Adrenal gland (tissue), 9 donors: ENCODE measurements at regions not wholly inside any gene's neighbourhood (a gene's known extent, or its start where the extent isn't known, plus 50 kb on each side); places are given as distances from the start of the nearest gene placed in this dataset.

Source experiments
- DNase-seq, 7 donors: peaks; one replicate each; pipeline ENCODE4 v3.0.0-alpha.2; 2019 to 2020
- H3K27ac ChIP-seq, 5 donors: fragments of 200-600 bp; sonication (generic) in 4 of 5; 1 replicate in 3 of 5; 2 replicates in 2 of 5; pipeline versions ENCODE4 v1.5.1 to v1.8.0; 2016 to 2020; ENCODE audit warnings: mild to moderate bottlenecking in 1 of 5
- H3K27me3 ChIP-seq: fragments of 200-600 bp; 2 replicates; pipeline ENCODE4 v1.8.0; 2021
- H3K36me3 ChIP-seq, 2 donors: fragments of 200-600 bp; replicated peaks in 1 of 2; 1 replicate in 1 of 2; 2 replicates in 1 of 2; pipeline versions ENCODE4 v1.5.1 to v1.8.0; 2018 to 2022
- H3K4me1 ChIP-seq, 2 donors: fragments of 200-600 bp; replicated peaks in 1 of 2; 1 replicate in 1 of 2; 2 replicates in 1 of 2; pipeline versions ENCODE4 v1.5.1 to v1.8.0; 2018 to 2021
- H3K4me3 ChIP-seq, 4 donors: fragments of 200-600 bp; sonication (generic) in 3 of 4; one replicate each; pipeline ENCODE4 v1.5.1; 2016 to 2018
- H3K9me3 ChIP-seq, 3 donors: fragments of 200-600 bp; sonication (generic) in 1 of 3; replicated peaks in 1 of 3; 1 replicate in 2 of 3; 2 replicates in 1 of 3; pipeline versions ENCODE4 v1.5.1 to v1.8.0; 2016 to 2021
- CTCF ChIP-seq, 6 experiments: fragments of 450-650 bp in 4 of 6; fragments of 200-600 bp in 2 of 6; sonication (generic) in 1 of 6; IDR thresholded peaks; 1 replicate in 5 of 6; 2 replicates in 1 of 6; pipeline versions ENCODE4 v1.5.1 to v1.8.0; 2016 to 2021; ENCODE audit warnings: antibody characterized with exemption in 6 of 6, mild to moderate bottlenecking in 2 of 6, moderate library complexity in 1 of 6
- POLR2A ChIP-seq, 2 donors: fragments of 450-650 bp; IDR thresholded peaks; one replicate each; pipeline ENCODE4 v1.6.1; 2017; ENCODE audit warnings: antibody characterized with exemption in 2 of 2, mild to moderate bottlenecking in 2 of 2, moderate library complexity in 1 of 2
- WGBS, 4 donors: extraction: QIAGEN DNeasy Blood & Tissue Kit in 2 of 4; methylation state at CpG; one replicate each; pipeline versions ENCODE4 v1.1.5 to v1.1.7; 2013 to 2017; 5-methylcytosine and 5-hydroxymethylcytosine counted together
- intact Hi-C, 2 donors: fragments of 100-400 bp; cut with DNase I; formaldehyde crosslinking; loops; one replicate each; pipeline versions ENCODE4 v1.14.1 to v1.15.0; 2022 to 2023
- donor health status: healthy with polysubstance abuse.
- donor health status: Bipolar disorder and iron deficiency.
- donor health status: DM: yes; HTN: yes; CAD: no.
- donor health status: DM: no; HTN: no; CAD: no.
- donor health status: DM: no; HTN: no; CAD: no.

- H3K4me1 ChIP-seq = no peaks in the 10 kb centered on the region
- H3K27ac ChIP-seq = no peak overlapping the region
- DNase-seq = no peak
- TF ChIP-seq CTCF (IDR thresholded peaks at IDR 0.05) = no peak
- no peak for TF ChIP-seq POLR2A (IDR thresholded peaks at IDR 0.05)
- H3K9me3 ChIP-seq = no peaks in the 10 kb centered on the region
- no peaks in the 10 kb centered on the region for H3K36me3 ChIP-seq
- H3K4me3 ChIP-seq = no peak overlapping the region
- 39 to 54% (median 40%) methylated on average over 4 of the region's 4 CpGs for WGBS, 4 donors
- no peaks in the 10 kb centered on the region for H3K27me3 ChIP-seq
- intact Hi-C loops = no loop called here
Measured at GRCh38 chr18:60493066-60493465, 120.5 kb upstream of the MC4R start.

- no peak for DNase-seq
- TF ChIP-seq CTCF (IDR thresholded peaks at IDR 0.05) = no peak
- TF ChIP-seq POLR2A (IDR thresholded peaks at IDR 0.05) = no peak
- Histone ChIP-seq H3K27ac (no peak overlapping the region), H3K27me3 (no peaks in the 10 kb centered on the region), H3K4me3 (no peak overlapping the region), H3K36me3 (no peaks in the 10 kb centered on the region), H3K9me3 (no peaks in the 10 kb centered on the region), H3K4me1 (no peaks in the 10 kb centered on the region)
- intact Hi-C loops = no loop called here
- 74 to 92% (median 82%) methylated on average over 4 of the region's 4 CpGs for WGBS, 4 donors
Measured at GRCh38 chr18:60499675-60500074, 127.1 kb upstream of the MC4R start.

GRCh38 chr18:60500960-60501359 is 128.4 kb upstream of the MC4R start:
- intact Hi-C loops = no loop called here
- Histone ChIP-seq H3K27me3 (no peaks in the 10 kb centered on the region), H3K4me1 (no peaks in the 10 kb centered on the region), H3K27ac (no peak overlapping the region), H3K9me3 (no peaks in the 10 kb centered on the region), H3K4me3 (no peak overlapping the region), H3K36me3 (no peaks in the 10 kb centered on the region)
- TF ChIP-seq CTCF (IDR thresholded peaks at IDR 0.05) (no peak), POLR2A (IDR thresholded peaks at IDR 0.05) (no peak)
- 84 to 93% (median 87%) methylated on average over 2 of the region's 2 CpGs for WGBS, 4 donors
- no peak for DNase-seq

- intact Hi-C loops = no loop called here
- H3K27ac ChIP-seq = no peak overlapping the region
- WGBS, 4 donors = 61 to 71% (median 66%) methylated on average over 5 of the region's 5 CpGs
- no peak for DNase-seq
- TF ChIP-seq CTCF (IDR thresholded peaks at IDR 0.05) = no peak
- TF ChIP-seq POLR2A (IDR thresholded peaks at IDR 0.05) = no peak
- H3K4me1 ChIP-seq = no peaks in the 10 kb centered on the region
- H3K36me3 ChIP-seq = no peaks in the 10 kb centered on the region
- no peak overlapping the region for H3K4me3 ChIP-seq
- no peaks in the 10 kb centered on the region for H3K27me3 ChIP-seq
- H3K9me3 ChIP-seq = no peaks in the 10 kb centered on the region
Measured at GRCh38 chr18:60502591-60502990, 130.0 kb upstream of the MC4R start.
